ENCODE measurements at regions not wholly inside any gene's neighbourhood (a gene's known extent, or its start where the extent isn't known, plus 50 kb on each side); places are given as distances from the start of the nearest gene placed in this dataset.
A peak's percentile ranks its signal among the peaks of the same experiment; 100 is the strongest.

DNA sequence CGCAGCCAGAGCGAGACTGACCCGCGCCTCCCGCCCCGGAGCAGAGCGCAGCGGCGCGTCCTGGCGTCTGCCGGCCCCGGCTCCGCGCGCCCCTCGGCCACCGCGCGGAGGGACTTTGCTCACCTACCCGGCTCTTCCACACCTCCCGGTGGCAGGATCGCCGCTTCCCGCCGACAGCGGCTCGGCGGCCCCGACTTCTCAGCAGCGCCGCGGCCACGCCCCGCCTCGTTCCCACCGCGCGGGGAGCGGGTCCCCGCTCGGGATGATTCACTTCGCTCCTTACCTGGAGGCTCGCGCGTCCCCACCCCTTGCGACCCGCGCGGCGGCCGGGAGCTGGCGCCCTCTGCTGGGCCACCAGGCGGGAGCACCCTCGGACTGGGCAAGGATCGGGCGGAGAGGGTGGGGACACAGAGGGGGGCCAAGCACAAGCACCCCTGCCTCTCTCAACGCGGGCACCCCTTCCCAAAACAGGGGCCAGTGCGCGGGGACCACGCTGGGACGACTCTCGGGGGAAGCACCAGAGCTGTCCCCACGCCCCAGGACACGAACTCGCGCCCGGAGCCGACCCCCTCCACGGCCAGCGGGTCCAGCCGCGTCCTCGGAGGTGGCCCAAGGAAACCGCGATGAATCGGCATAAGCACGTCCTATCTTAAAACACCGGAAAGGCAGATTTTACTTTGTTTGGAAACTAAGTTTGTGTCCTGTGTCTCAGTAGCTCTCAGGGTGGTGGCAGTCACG is 101.0 kb upstream of the SVIL start (continued):
- TF ChIP-seq, protein P1, sequence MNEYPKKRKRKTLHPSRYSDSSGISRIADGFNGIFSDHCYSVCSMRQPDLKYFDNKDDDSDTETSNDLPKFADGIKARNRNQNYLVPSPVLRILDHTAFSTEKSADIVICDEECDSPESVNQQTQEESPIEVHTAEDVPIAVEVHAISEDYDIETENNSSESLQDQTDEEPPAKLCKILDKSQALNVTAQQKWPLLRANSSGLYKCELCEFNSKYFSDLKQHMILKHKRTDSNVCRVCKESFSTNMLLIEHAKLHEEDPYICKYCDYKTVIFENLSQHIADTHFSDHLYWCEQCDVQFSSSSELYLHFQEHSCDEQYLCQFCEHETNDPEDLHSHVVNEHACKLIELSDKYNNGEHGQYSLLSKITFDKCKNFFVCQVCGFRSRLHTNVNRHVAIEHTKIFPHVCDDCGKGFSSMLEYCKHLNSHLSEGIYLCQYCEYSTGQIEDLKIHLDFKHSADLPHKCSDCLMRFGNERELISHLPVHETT (CRISPR knock-in tag; conservative IDR thresholded peaks at IDR 0.05): no peak
- no peak for TF ChIP-seq CBX1 (IDR thresholded peaks at IDR 0.05; ENCODE audit: low read depth)
- peak; percentile 30; the same call in 1 of the 2 replicates for TF ChIP-seq MEIS2 (CRISPR knock-in tag; IDR thresholded peaks at IDR 0.05)
- no peak; the same call in 1 of the 2 replicates for TF ChIP-seq THAP11 (CRISPR knock-in tag; IDR thresholded peaks at IDR 0.05)
- no peak; the same call in 1 of the 2 replicates for TF ChIP-seq CBX5 (CRISPR knock-in tag; IDR thresholded peaks at IDR 0.05; ENCODE audit: borderline replicate concordance)
- TF ChIP-seq MXD4 (CRISPR knock-in tag; IDR thresholded peaks at IDR 0.05): peak; percentile 71; the same call in 1 of the 2 replicates
- peak; percentile 97 for TF ChIP-seq MAZ (IDR thresholded peaks at IDR 0.05; ENCODE audit: borderline replicate concordance, low read depth, low read length)
- peak; percentile 97 for TF ChIP-seq MAZ (CRISPR knock-in tag; IDR thresholded peaks at IDR 0.05; ENCODE audit: low read depth)
- TF ChIP-seq, protein P2, sequence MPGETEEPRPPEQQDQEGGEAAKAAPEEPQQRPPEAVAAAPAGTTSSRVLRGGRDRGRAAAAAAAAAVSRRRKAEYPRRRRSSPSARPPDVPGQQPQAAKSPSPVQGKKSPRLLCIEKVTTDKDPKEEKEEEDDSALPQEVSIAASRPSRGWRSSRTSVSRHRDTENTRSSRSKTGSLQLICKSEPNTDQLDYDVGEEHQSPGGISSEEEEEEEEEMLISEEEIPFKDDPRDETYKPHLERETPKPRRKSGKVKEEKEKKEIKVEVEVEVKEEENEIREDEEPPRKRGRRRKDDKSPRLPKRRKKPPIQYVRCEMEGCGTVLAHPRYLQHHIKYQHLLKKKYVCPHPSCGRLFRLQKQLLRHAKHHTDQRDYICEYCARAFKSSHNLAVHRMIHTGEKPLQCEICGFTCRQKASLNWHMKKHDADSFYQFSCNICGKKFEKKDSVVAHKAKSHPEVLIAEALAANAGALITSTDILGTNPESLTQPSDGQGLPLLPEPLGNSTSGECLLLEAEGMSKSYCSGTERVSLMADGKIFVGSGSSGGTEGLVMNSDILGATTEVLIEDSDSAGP (CRISPR knock-in tag; IDR thresholded peaks at IDR 0.05; ENCODE audit: borderline replicate concordance): peak; percentile 63; the same call in 1 of the 2 replicates
- no peak for TF ChIP-seq LRRFIP1 (CRISPR knock-in tag; conservative IDR thresholded peaks at IDR 0.05)
- peak; percentile 90 for TF ChIP-seq XRCC5 (optimal IDR thresholded peaks at IDR 0.05; ENCODE audit: low read length)
- TF ChIP-seq, protein P3, sequence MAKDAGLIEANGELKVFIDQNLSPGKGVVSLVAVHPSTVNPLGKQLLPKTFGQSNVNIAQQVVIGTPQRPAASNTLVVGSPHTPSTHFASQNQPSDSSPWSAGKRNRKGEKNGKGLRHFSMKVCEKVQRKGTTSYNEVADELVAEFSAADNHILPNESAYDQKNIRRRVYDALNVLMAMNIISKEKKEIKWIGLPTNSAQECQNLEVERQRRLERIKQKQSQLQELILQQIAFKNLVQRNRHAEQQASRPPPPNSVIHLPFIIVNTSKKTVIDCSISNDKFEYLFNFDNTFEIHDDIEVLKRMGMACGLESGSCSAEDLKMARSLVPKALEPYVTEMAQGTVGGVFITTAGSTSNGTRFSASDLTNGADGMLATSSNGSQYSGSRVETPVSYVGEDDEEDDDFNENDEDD (CRISPR knock-in tag; IDR thresholded peaks at IDR 0.05; ENCODE audit: borderline replicate concordance): peak; percentile 37; the same call in 1 of the 2 replicates
- TF ChIP-seq ATAD3A (CRISPR knock-in tag; IDR thresholded peaks at IDR 0.05): no peak
- TF ChIP-seq UBTF (CRISPR knock-in tag; IDR thresholded peaks at IDR 0.05): peak; percentile 78; the same call in 1 of the 2 replicates
- TF ChIP-seq, protein P4, sequence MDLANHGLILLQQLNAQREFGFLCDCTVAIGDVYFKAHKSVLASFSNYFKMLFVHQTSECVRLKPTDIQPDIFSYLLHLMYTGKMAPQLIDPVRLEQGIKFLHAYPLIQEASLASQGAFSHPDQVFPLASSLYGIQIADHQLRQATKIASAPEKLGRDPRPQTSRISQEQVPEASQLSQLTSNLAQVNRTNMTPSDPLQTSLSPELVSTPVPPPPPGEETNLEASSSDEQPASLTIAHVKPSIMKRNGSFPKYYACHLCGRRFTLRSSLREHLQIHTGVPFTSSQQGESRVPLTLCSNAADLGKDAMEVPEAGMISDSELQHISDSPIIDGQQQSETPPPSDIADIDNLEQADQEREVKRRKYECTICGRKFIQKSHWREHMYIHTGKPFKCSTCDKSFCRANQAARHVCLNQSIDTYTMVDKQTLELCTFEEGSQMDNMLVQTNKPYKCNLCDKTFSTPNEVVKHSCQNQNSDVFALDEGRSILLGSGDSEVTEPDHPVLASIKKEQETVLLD (CRISPR knock-in tag; IDR thresholded peaks at IDR 0.05; ENCODE audit: low read depth): peak; percentile 48; the same call in 1 of the 2 replicates
- TF ChIP-seq YEATS4 (CRISPR knock-in tag; IDR thresholded peaks at IDR 0.05; ENCODE audit: borderline replicate concordance): peak; percentile 80
- no peak for TF ChIP-seq ZNF234 (CRISPR knock-in tag; conservative IDR thresholded peaks at IDR 0.05)
